HEK293 (cell line): ENCODE measurements at regions not wholly inside any gene's neighbourhood (a gene's known extent, or its start where the extent isn't known, plus 50 kb on each side); places are given as distances from the start of the nearest gene placed in this dataset.

Source experiments
- CTCF ChIA-PET: fragments of 350-600 bp; formaldehyde crosslinking; extraction: SDS; loops from one replicate; lab custom pipeline; 2021; ENCODE audit warnings: antibody characterized with exemption; lab: Yijun Ruan, JAX
- POLR2A ChIA-PET: fragments of 300-600 bp; formaldehyde crosslinking; extraction: SDS; loops from one replicate; lab custom pipeline; 2020; ENCODE audit warnings: antibody characterized with exemption, inconsistent platforms; lab: Yijun Ruan, JAX
- H3K27ac ChIP-seq: fragments of 200-500 bp; sonication (Bioruptor generic); 2 replicates; pipeline ENCODE4 v1.5.1; 2014; ENCODE audit warnings: low read depth, low read length, control low read depth, inconsistent platforms; ENCODE audit errors: extremely low read depth
- H3K36me3 ChIP-seq, 2 experiments: fragments of 200-500 bp in 1 of 2; sonication (Bioruptor generic) in 1 of 2; 1 replicate in 1 of 2; 2 replicates in 1 of 2; pipeline ENCODE4 v1.5.1; 2014 to 2017; ENCODE audit warnings: inconsistent platforms in 2 of 2, low read length in 2 of 2; ENCODE audit not compliant: control insufficient read depth in 2 of 2, insufficient read depth in 1 of 2
- H3K4me1 ChIP-seq: fragments of 200-500 bp; sonication (Bioruptor generic); 2 replicates; pipeline ENCODE4 v1.5.1; 2014; ENCODE audit warnings: mild to moderate bottlenecking, low read length, inconsistent platforms; ENCODE audit not compliant: control insufficient read depth, insufficient read depth
- H3K4me3 ChIP-seq: 2 replicates; pipeline ENCODE4 v1.5.1; 2011; ENCODE audit warnings: low read depth, mild to moderate bottlenecking, control low read depth, low read length, moderate library complexity
- H3K9me3 ChIP-seq: fragments of 200-500 bp; sonication (Bioruptor generic); 2 replicates; pipeline ENCODE4 v1.5.1; 2014; ENCODE audit warnings: low read depth, low read length, inconsistent platforms; ENCODE audit not compliant: control insufficient read depth, insufficient read depth
- EGR2 ChIP-seq: fragments of 450-650 bp; formaldehyde crosslinking; IDR thresholded peaks from 2 replicates; pipeline ENCODE4 v1.5.1; 2016; ENCODE audit warnings: low read depth, missing biosample characterization, missing genetic modification characterization
- GLIS1 ChIP-seq: fragments of 450-650 bp; formaldehyde crosslinking; IDR thresholded peaks from 2 replicates; pipeline ENCODE4 v1.5.1; 2016; ENCODE audit warnings: missing biosample characterization, missing genetic modification characterization
- REPIN1 ChIP-seq: fragments of 450-650 bp; formaldehyde crosslinking; IDR thresholded peaks from 2 replicates; pipeline ENCODE4 v1.5.1; 2017; ENCODE audit warnings: missing biosample characterization, missing genetic modification characterization, low read depth
- TCF7L2 ChIP-seq: IDR thresholded peaks from 2 replicates; pipeline ENCODE4 v1.6.1; 2011; ENCODE audit warnings: low read depth, mild to moderate bottlenecking, inconsistent platforms, low read length, moderate library complexity, borderline replicate concordance
- TRIM28 ChIP-seq: IDR thresholded peaks from 2 replicates; pipeline ENCODE4 v1.6.1; 2011; ENCODE audit warnings: low read length, control low read depth, borderline replicate concordance
- WT1 ChIP-seq: fragments of 450-650 bp; formaldehyde crosslinking; IDR thresholded peaks from 2 replicates; pipeline ENCODE4 v1.5.1; 2016; ENCODE audit warnings: missing biosample characterization, missing genetic modification characterization
- ZBTB17 ChIP-seq: fragments of 450-650 bp; formaldehyde crosslinking; IDR thresholded peaks from 2 replicates; pipeline ENCODE4 v1.5.1; 2016; ENCODE audit warnings: missing biosample characterization, missing genetic modification characterization
- ZBTB8A ChIP-seq: fragments of 450-650 bp; formaldehyde crosslinking; IDR thresholded peaks from 2 replicates; pipeline ENCODE4 v1.5.1; 2016; ENCODE audit warnings: missing biosample characterization, missing genetic modification characterization
- ZFHX2 ChIP-seq: fragments of 450-650 bp; formaldehyde crosslinking; conservative IDR thresholded peaks from 2 replicates; pipeline ENCODE4 v1.5.1; 2016; ENCODE audit warnings: missing biosample characterization, missing genetic modification characterization
- ZNF223 ChIP-seq: fragments of 450-650 bp; formaldehyde crosslinking; IDR thresholded peaks from 2 replicates; pipeline ENCODE4 v1.5.1; 2016; ENCODE audit warnings: missing biosample characterization, missing genetic modification characterization
- ZNF266 ChIP-seq: fragments of 450-650 bp; formaldehyde crosslinking; IDR thresholded peaks from 2 replicates; pipeline ENCODE4 v1.5.1; 2016; ENCODE audit warnings: missing biosample characterization, missing genetic modification characterization, low read depth
- ZNF335 ChIP-seq: fragments of 450-650 bp; formaldehyde crosslinking; conservative IDR thresholded peaks from 2 replicates; pipeline ENCODE4 v1.5.1; 2016; ENCODE audit warnings: missing biosample characterization, missing genetic modification characterization
- ZNF529 ChIP-seq: fragments of 450-650 bp; formaldehyde crosslinking; IDR thresholded peaks from 2 replicates; pipeline ENCODE4 v1.5.1; 2017; ENCODE audit warnings: missing genetic modification characterization, missing biosample characterization; ENCODE audit not compliant: insufficient replicate concordance
- ZNF621 ChIP-seq: fragments of 450-650 bp; formaldehyde crosslinking; IDR thresholded peaks from 2 replicates; pipeline ENCODE4 v1.5.1; 2017; ENCODE audit warnings: missing biosample characterization, missing genetic modification characterization
- ZNF654 ChIP-seq: fragments of 450-650 bp; formaldehyde crosslinking; IDR thresholded peaks from 2 replicates; pipeline ENCODE4 v1.5.1; 2016; ENCODE audit warnings: low read depth, missing biosample characterization, missing genetic modification characterization
- ZNF768 ChIP-seq: fragments of 450-650 bp; formaldehyde crosslinking; IDR thresholded peaks from 2 replicates; pipeline ENCODE4 v1.5.1; 2018; ENCODE audit warnings: missing biosample characterization, mild to moderate bottlenecking, missing genetic modification characterization
- ZNF776 ChIP-seq: fragments of 450-650 bp; formaldehyde crosslinking; IDR thresholded peaks from 2 replicates; pipeline ENCODE4 v1.5.0; 2017; ENCODE audit warnings: missing biosample characterization, missing genetic modification characterization, borderline replicate concordance
- TF ChIP-seq, protein P1 (sequence below): fragments of 450-650 bp; formaldehyde crosslinking; IDR thresholded peaks from 2 replicates; pipeline ENCODE4 v1.5.1; 2016; ENCODE audit warnings: missing biosample characterization, missing genetic modification characterization
- TF ChIP-seq, protein P2 (sequence below): fragments of 450-650 bp; formaldehyde crosslinking; IDR thresholded peaks from 2 replicates; pipeline ENCODE4 v1.5.1; 2016; ENCODE audit warnings: missing biosample characterization, missing genetic modification characterization
- TF ChIP-seq, protein P3 (sequence below): fragments of 450-650 bp; formaldehyde crosslinking; IDR thresholded peaks from 2 replicates; pipeline ENCODE4 v1.5.1; 2016; ENCODE audit warnings: missing biosample characterization, missing genetic modification characterization
- TF ChIP-seq, protein P4 (sequence below): fragments of 450-650 bp; formaldehyde crosslinking; IDR thresholded peaks from 2 replicates; pipeline ENCODE4 v1.5.1; 2016; ENCODE audit warnings: missing biosample characterization, missing genetic modification characterization

DNA sequence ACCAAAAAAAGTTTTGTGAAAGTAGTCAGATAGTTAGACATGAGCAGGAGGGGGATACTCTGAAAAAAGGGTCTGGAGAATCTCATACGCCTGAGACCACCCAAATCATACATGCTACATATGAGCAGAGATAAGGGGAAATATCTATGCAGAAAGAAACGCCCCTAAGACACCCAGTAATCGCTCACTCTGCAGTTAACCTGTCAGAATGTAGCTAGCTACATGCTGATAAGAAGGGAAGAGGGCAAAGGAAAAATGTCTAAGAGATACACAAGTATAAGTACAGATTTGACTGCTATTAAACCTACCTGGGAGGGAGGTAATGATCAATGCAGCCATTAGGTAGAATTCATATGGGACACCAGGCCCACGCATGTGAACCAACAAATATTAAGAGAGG, 1159.5 kb upstream of the PCDH10 start:
- no peaks in the 10 kb centered on the region for H3K4me1 ChIP-seq
- TF ChIP-seq ZNF335 (tag by site-specific recombination) (no peak), ZNF223 (tag by site-specific recombination) (no peak), ZNF768 (tag by site-specific recombination) (no peak), ZNF529 (tag by site-specific recombination) (no peak), REPIN1 (no peak), GLIS1 (tag by site-specific recombination) (no peak), ZBTB17 (tag by site-specific recombination) (no peak), ZNF266 (no peak), EGR2 (tag by site-specific recombination) (no peak)
- H3K27ac ChIP-seq = no peak overlapping the region
- ChIA-PET POLR2A (no interaction called here), CTCF (no interaction called here)
- no peak overlapping the region for H3K4me3 ChIP-seq
- no peaks in the 10 kb centered on the region for H3K9me3 ChIP-seq
- H3K36me3 ChIP-seq = no peaks in the 10 kb centered on the region

DNA sequence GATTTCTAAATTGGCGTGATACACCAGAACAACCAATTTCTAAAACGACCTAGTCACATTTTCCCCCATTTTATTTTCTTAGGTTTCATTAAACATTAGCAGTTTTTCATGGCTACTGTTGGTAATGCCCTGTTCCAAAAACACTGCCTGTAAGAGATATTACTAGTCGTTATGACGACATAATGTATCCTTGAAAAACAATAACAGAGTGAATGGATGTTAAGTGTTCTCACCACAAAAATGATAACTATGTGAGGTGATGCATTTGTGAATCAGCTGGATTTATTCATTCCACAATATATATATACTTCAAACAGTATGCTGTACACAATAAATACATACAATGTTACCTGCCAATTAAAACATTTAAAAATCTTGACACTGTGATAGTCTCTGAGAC, 1147.6 kb upstream of the PCDH10 start:
- no peaks in the 10 kb centered on the region for H3K4me1 ChIP-seq
- no peaks in the 10 kb centered on the region for H3K36me3 ChIP-seq
- no peak overlapping the region for H3K27ac ChIP-seq
- no peaks in the 10 kb centered on the region for H3K9me3 ChIP-seq
- TF ChIP-seq ZNF654 = no peak
- TF ChIP-seq, protein P1, sequence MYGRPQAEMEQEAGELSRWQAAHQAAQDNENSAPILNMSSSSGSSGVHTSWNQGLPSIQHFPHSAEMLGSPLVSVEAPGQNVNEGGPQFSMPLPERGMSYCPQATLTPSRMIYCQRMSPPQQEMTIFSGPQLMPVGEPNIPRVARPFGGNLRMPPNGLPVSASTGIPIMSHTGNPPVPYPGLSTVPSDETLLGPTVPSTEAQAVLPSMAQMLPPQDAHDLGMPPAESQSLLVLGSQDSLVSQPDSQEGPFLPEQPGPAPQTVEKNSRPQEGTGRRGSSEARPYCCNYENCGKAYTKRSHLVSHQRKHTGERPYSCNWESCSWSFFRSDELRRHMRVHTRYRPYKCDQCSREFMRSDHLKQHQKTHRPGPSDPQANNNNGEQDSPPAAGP (tag by site-specific recombination) = no peak
- no peak for TF ChIP-seq ZFHX2 (tag by site-specific recombination)
- TF ChIP-seq ZBTB8A (tag by site-specific recombination) = no peak
- TF ChIP-seq ZNF621 (tag by site-specific recombination) = no peak
- TF ChIP-seq, protein P2, sequence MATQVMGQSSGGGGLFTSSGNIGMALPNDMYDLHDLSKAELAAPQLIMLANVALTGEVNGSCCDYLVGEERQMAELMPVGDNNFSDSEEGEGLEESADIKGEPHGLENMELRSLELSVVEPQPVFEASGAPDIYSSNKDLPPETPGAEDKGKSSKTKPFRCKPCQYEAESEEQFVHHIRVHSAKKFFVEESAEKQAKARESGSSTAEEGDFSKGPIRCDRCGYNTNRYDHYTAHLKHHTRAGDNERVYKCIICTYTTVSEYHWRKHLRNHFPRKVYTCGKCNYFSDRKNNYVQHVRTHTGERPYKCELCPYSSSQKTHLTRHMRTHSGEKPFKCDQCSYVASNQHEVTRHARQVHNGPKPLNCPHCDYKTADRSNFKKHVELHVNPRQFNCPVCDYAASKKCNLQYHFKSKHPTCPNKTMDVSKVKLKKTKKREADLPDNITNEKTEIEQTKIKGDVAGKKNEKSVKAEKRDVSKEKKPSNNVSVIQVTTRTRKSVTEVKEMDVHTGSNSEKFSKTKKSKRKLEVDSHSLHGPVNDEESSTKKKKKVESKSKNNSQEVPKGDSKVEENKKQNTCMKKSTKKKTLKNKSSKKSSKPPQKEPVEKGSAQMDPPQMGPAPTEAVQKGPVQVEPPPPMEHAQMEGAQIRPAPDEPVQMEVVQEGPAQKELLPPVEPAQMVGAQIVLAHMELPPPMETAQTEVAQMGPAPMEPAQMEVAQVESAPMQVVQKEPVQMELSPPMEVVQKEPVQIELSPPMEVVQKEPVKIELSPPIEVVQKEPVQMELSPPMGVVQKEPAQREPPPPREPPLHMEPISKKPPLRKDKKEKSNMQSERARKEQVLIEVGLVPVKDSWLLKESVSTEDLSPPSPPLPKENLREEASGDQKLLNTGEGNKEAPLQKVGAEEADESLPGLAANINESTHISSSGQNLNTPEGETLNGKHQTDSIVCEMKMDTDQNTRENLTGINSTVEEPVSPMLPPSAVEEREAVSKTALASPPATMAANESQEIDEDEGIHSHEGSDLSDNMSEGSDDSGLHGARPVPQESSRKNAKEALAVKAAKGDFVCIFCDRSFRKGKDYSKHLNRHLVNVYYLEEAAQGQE (tag by site-specific recombination) = no peak
- ChIA-PET CTCF (no interaction called here), POLR2A (no interaction called here)
- no peak overlapping the region for H3K4me3 ChIP-seq

GRCh38 chr4:132003593-132003992, 1145.5 kb upstream of the PCDH10 start:
- Histone ChIP-seq H3K4me1 (no peaks in the 10 kb centered on the region), H3K4me3 (no peak overlapping the region), H3K9me3 (no peaks in the 10 kb centered on the region), H3K36me3 (no peaks in the 10 kb centered on the region), H3K27ac (no peak overlapping the region)
- TF ChIP-seq, protein P3, sequence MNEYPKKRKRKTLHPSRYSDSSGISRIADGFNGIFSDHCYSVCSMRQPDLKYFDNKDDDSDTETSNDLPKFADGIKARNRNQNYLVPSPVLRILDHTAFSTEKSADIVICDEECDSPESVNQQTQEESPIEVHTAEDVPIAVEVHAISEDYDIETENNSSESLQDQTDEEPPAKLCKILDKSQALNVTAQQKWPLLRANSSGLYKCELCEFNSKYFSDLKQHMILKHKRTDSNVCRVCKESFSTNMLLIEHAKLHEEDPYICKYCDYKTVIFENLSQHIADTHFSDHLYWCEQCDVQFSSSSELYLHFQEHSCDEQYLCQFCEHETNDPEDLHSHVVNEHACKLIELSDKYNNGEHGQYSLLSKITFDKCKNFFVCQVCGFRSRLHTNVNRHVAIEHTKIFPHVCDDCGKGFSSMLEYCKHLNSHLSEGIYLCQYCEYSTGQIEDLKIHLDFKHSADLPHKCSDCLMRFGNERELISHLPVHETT (tag by site-specific recombination) = no peak
- TF ChIP-seq TCF7L2 (0 out of 2 replicates have a peak, but pooled peaks have one; percentile 41), TRIM28 (no peak), WT1 (tag by site-specific recombination) (no peak), ZNF776 (tag by site-specific recombination) (no peak)
- TF ChIP-seq, protein P4, sequence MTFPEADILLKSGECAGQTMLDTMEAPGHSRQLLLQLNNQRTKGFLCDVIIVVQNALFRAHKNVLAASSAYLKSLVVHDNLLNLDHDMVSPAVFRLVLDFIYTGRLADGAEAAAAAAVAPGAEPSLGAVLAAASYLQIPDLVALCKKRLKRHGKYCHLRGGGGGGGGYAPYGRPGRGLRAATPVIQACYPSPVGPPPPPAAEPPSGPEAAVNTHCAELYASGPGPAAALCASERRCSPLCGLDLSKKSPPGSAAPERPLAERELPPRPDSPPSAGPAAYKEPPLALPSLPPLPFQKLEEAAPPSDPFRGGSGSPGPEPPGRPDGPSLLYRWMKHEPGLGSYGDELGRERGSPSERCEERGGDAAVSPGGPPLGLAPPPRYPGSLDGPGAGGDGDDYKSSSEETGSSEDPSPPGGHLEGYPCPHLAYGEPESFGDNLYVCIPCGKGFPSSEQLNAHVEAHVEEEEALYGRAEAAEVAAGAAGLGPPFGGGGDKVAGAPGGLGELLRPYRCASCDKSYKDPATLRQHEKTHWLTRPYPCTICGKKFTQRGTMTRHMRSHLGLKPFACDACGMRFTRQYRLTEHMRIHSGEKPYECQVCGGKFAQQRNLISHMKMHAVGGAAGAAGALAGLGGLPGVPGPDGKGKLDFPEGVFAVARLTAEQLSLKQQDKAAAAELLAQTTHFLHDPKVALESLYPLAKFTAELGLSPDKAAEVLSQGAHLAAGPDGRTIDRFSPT = 0 out of 2 replicates have a peak, but pooled peaks have one; percentile 17
- ChIA-PET POLR2A (no interaction called here), CTCF (no interaction called here)
